Right cardiac atrium (tissue), 5 donors: ENCODE measurements at regions not wholly inside any gene's neighbourhood (a gene's known extent, or its start where the extent isn't known, plus 50 kb on each side); places are given as distances from the start of the nearest gene placed in this dataset.

ENCODE experiments used
- ATAC-seq, 2 donors: fragments of 200-7000 bp; cut with Tn5 transposase; one replicate each; pipeline versions ENCODE4 v1.8.0 to v1.9.1; 2020; ENCODE audit warnings: moderate library complexity in 2 of 2, mild to moderate bottlenecking in 1 of 2
- DNase-seq, 3 donors: peaks; one replicate each; pipeline ENCODE4 v3.0.0-alpha.2; 2020
- H3K27ac ChIP-seq: one replicate; pipeline ENCODE4 v1.5.1; 2013; ENCODE audit warnings: mild to moderate bottlenecking, low read length, control low read depth, moderate library complexity
- H3K27me3 ChIP-seq: one replicate; pipeline ENCODE4 v1.6.1; 2013; ENCODE audit not compliant: control insufficient read depth, insufficient read depth
- H3K4me1 ChIP-seq: one replicate; pipeline ENCODE4 v1.6.1; 2013; ENCODE audit warnings: low read length; ENCODE audit not compliant: control insufficient read depth, insufficient read depth
- H3K4me3 ChIP-seq: one replicate; pipeline ENCODE4 v1.5.1; 2013; ENCODE audit warnings: low read length, control low read depth
- H3K9me3 ChIP-seq: one replicate; pipeline ENCODE4 v1.6.1; 2013; ENCODE audit warnings: low read length; ENCODE audit not compliant: control insufficient read depth
- WGBS: extraction: QIAGEN DNeasy Blood & Tissue Kit; methylation state at CpG from one replicate; pipeline ENCODE4 v1.1.7; 2013; 5-methylcytosine and 5-hydroxymethylcytosine counted together
- intact Hi-C, 4 donors: fragments of 100-400 bp; cut with DNase I; formaldehyde crosslinking; loops; one replicate each; pipeline versions ENCODE4 v1.11.0 to v1.14.0; 2022 to 2023
- donor health status: healthy with polysubstance abuse.
- donor health status: DM: no; HTN: yes; CAD: no.
- donor health status: DM: no; HTN: no; CAD: no.
- donor health status: DM: no; HTN: yes; CAD: no; lungs with severe emphysema.
- donor health status: DM: yes; HTN: yes; CAD: no.

DNA sequence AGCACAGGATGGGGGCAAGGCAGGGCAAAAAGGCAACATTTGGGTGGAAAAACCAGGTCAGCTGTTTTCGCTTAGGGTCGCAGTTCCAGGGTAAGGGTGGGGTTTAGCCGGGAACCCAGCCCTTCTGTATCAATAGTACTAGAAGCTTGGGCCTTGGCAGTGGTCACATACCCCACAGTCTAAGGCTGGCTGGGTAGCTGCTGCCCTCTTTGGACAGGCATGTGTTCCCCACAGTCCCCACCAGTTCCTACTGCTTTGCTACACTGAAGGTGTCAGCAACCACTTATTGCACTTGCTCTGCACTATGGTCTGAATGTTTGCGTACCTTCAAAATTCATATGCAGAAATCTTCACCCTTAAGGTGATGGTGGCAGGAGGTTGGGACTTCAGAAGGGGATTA lies 349.8 kb downstream of the LTN1 start:
- no peaks in the 10 kb centered on the region for H3K9me3 ChIP-seq
- no peaks in the 10 kb centered on the region for H3K27me3 ChIP-seq
- H3K4me3 ChIP-seq = no peak overlapping the region
- WGBS = 96% methylated on average over 4 of the region's 4 CpGs
- no peak overlapping the region for H3K27ac ChIP-seq
- intact Hi-C loops = no loop called here
- peaks cover 2% of the 10 kb centered on the region for H3K4me1 ChIP-seq
- peak in 1 of 3 donors; percentile 25 for DNase-seq
- ATAC-seq = peak; percentile 48 to 60

DNA sequence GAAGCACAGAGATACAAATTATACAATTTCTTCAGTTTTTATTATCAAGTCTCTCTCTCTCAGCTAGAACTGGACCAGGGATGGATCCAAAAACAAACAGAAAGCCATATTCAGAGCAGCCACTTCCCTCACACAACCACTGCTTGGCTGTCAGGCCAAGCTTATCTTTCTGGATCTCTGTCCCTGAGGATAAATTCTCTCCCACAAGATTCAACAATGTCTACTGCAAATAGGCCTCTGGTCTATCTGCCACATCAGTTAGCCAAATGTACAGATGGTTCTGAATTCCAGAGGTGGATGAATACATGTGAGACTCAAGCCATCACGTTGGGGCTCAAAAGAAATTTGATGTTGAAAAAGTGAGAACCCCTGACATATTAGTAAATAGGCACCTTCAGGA lies 350.9 kb downstream of the LTN1 start:
- H3K4me1 ChIP-seq = peaks cover 2% of the 10 kb centered on the region
- intact Hi-C loops = no loop called here
- WGBS = 77% methylated on average over 1 of the region's 1 CpG
- no peak for ATAC-seq
- no peak overlapping the region for H3K27ac ChIP-seq
- no peak for DNase-seq
- H3K9me3 ChIP-seq = no peaks in the 10 kb centered on the region
- H3K4me3 ChIP-seq = no peak overlapping the region
- H3K27me3 ChIP-seq = no peaks in the 10 kb centered on the region

DNA sequence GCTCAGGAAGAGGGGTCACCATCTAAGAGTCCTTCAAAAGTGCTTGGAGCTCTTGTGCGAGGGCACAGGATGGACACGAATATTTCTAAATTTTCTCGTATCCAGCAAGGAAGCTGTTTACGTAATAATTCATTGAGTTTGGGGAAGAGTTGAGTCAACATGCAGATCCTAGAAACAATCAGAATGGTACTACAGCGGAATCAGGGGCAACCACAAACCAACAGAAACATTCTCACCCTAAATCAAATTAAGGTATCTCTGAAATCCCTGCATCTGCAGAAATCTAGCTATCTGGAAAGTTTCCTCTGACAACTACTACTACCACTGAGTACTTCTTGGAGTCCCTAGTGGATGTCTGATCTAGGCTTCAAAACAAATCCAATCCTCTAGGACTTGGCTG lies 352.4 kb downstream of the LTN1 start:
- H3K27ac ChIP-seq = no peak overlapping the region
- no peaks in the 10 kb centered on the region for H3K4me1 ChIP-seq
- H3K9me3 ChIP-seq = no peaks in the 10 kb centered on the region
- WGBS = 78% methylated on average over 5 of the region's 5 CpGs
- no peaks in the 10 kb centered on the region for H3K27me3 ChIP-seq
- intact Hi-C loops = no loop called here
- no peak overlapping the region for H3K4me3 ChIP-seq
- DNase-seq = no peak
- ATAC-seq = no peak

DNA sequence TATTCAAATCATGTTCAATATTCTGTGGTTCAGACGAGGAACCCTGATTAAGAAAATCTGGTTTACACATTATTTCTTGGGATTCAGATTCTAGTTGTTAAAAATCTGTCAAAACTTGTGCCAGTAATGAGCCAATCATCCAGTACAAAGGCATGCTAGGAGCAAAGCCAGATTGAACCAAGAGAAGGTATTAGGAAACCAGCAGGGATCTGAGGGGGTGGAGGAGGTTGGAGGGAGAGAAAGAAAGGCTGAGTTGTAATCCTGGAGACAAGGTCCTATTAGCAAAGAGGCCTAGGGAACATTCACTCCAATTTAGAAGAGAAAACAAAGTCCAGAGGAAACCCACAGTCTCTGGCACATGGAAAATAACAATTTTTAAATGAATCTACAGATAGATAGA lies 352.9 kb downstream of the LTN1 start:
- no peak overlapping the region for H3K4me3 ChIP-seq
- no peaks in the 10 kb centered on the region for H3K27me3 ChIP-seq
- DNase-seq (no peak), ATAC-seq (no peak)
- no peaks in the 10 kb centered on the region for H3K9me3 ChIP-seq
- intact Hi-C loops = loop anchor here in 1 of 4 donors (10.0 kb wide), 1 partner anchor 115 kb away; no protein-coding TSS in a partner anchor
- H3K27ac ChIP-seq = no peak overlapping the region
- H3K4me1 ChIP-seq = no peaks in the 10 kb centered on the region
- WGBS = 89% methylated on average over 1 of the region's 1 CpG

DNA sequence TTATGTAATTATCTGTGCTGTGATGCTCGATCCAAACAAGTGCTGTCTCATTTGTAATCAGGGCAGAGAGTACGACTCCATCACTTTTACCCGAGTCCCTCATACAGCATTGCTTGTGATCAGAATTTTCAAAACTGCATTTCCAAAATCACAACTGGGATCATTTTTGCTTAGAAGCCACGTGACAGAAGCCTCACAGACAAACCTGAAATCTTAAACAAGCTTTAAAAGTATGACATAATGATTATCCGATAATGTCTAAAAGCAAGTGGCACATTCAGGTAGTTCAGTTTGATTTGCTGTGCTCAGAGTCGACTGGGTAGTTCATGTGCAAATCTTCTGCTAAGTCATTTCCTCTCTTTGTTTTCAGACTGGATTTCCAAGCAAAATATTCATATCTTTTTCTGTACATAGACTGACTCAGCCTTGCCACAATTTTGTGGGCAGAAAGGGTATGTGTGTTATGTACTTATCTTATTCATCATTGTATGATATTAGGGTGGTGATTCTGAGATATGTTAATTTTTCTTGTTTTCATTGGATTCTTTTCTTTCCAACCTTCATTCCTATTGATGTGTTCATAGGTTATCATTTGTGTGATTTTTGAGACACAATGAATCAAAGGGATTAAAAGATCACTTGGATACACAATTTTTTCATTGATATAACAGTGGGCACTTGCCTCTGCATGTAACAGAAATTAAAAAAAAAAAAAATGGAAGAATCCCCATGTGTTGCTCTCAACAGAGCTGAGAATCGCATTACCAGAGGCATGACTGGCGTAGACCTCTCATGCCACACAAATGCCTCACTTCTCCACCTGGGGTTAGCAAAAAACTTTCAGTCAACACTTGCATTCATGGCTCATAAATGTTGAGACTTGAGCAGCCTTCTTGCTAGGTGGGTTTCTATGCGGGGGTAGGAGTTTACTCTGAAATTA lies 355.7 kb downstream of the LTN1 start:
- H3K27ac ChIP-seq = no peak overlapping the region
- peaks cover 7% of the 10 kb centered on the region for H3K4me1 ChIP-seq
- 71% methylated on average over 9 of the region's 9 CpGs for WGBS
- no peak overlapping the region for H3K4me3 ChIP-seq
- intact Hi-C loops = loop anchor here in 1 of 4 donors (10.0 kb wide), 1 partner anchor 112 kb away; no protein-coding TSS in a partner anchor
- no peaks in the 10 kb centered on the region for H3K9me3 ChIP-seq
- ATAC-seq (peak in 1 of 2 donors; percentile 22), DNase-seq (no peak)
- H3K27me3 ChIP-seq = no peaks in the 10 kb centered on the region

DNA sequence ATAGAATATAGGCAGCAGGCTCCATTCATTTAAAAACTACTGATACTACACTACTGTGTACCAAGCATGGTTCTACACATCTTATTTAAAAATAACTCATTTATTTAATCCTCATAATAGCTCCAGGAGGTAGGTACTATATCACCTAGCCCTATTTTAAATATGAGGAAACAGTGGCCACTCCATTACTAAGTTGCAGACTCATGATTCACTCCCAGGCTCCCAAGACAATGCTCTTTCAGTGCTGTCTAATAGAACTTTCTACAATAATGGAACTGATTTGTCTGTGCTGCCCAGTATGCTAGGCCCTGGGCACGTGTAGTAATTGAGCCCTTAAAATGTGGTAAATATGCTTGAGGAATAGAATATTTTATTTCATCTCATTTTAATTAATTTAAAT lies 357.1 kb downstream of the LTN1 start:
- whole genome bisulfite sequencing = 89% methylated on average over 1 of the region's 1 CpG
- no peak for DNase-seq
- intact Hi-C loops = loop anchor here in 1 of 4 donors (10.0 kb wide), 1 partner anchor 111 kb away; no protein-coding TSS in a partner anchor
- Histone ChIP-seq H3K4me3 (no peak overlapping the region), H3K27me3 (no peaks in the 10 kb centered on the region), H3K4me1 (peaks cover 7% of the 10 kb centered on the region), H3K9me3 (no peaks in the 10 kb centered on the region), H3K27ac (no peak overlapping the region)
- no peak for ATAC-seq

DNA sequence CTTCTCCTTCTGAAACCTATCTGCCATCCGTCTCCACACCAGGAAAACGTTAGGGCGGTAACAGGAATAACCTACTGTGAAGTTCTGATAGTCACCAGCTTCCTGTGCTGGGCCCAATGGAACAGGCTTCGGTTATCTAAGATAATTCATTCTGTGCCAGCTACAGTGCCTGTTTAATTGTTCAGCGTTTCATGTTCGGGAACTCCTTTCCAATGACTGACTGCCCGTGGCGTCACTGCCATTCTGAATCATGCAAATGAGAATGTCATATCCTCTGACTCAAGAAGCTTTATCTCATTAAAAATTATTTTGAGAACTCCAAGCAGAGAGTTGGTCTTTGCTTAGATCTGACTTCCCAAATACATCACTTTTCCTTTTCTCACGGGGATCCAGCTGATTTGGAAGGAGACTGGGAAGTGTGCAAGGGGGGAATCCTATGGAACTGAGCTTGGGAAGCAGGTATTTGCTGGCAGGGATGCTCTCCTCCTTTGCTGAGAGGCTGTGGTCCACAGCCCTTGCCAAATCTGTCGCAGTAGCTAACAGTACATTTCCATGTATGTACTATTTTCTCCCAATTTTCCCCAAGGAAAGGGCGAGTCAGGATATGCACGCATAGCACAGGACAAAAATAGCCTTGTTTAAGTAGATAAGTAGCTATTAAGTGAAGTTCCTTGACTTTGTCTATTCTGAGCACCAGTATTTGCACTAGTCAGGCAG lies 358.7 kb downstream of the LTN1 start:
- peak; percentile 81 to 94 for ATAC-seq
- Histone ChIP-seq H3K27me3 (no peaks in the 10 kb centered on the region), H3K4me3 (no peak overlapping the region), H3K9me3 (no peaks in the 10 kb centered on the region), H3K27ac (peak overlapping the region; percentile 95), H3K4me1 (peaks cover 7% of the 10 kb centered on the region)
- intact Hi-C loops = loop anchor here in 1 of 4 donors (10.0 kb wide), 1 partner anchor 109 kb away; no protein-coding TSS in a partner anchor
- peak; percentile 64 to 80 (median 78) for DNase-seq
- WGBS = 46% methylated on average over 12 of the region's 12 CpGs

DNA sequence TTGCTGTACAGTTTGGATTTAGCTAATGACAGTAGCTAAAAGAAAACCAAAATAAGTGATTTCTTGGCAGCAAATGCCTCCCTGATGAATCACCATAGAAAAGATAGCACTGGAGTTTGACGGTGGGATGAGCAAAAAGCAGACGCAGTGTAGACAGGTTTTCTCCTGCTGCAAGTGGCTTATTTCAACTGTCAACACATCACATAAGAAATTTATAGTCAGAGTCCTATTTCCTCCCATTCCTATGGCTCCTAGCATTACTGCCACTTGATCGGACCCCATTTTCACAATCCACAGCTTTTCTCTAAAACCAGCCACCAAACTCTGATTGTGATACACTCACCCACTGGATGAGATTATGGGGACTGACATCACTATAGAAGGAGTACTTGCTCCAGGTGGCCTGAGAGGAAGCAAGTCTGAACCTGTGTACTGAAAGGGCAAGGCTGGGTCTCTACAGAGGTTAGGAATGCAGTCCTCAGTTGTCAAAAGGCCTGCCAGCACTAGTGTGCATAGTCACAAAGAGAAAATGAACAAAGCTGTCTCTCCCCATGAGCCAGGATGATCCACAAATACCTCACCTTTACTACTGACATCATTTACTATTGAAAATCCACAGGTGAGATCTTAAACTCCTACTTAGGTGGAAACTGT lies 359.8 kb downstream of the LTN1 start:
- Histone ChIP-seq H3K27me3 (no peaks in the 10 kb centered on the region), H3K9me3 (no peaks in the 10 kb centered on the region), H3K4me3 (no peak overlapping the region), H3K4me1 (peaks cover 7% of the 10 kb centered on the region), H3K27ac (peak overlapping the region; percentile 60)
- 23% methylated on average over 3 of the region's 3 CpGs for WGBS
- no peak for DNase-seq
- ATAC-seq = peak in 1 of 2 donors; percentile 35
- intact Hi-C loops = loop anchor here in 1 of 4 donors (10.0 kb wide), 1 partner anchor 108 kb away; no protein-coding TSS in a partner anchor

DNA sequence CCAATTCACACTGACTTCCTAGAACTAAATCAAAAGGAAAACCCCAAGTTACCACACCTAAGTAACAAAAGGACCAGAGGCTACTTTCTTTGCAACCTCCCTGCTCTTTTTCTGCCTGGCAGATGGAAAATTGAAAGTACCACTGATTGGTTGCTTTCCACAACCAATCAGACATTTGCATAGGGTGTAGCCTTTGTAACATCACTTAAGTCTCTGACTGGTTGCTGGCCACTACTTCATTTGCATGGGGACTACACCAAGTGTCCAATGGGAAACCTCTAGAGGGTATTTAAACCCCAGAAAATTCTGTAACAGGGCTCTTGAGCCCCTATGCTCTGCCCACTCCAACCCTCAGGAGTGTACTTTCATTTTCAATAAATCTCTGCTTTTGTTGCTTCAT lies 365.0 kb downstream of the LTN1 start:
- Histone ChIP-seq H3K27me3 (no peaks in the 10 kb centered on the region), H3K4me3 (no peak overlapping the region), H3K27ac (no peak overlapping the region), H3K4me1 (no peaks in the 10 kb centered on the region), H3K9me3 (no peaks in the 10 kb centered on the region)
- DNase-seq = no peak
- no peak for ATAC-seq
- intact Hi-C loops = no loop called here

DNA sequence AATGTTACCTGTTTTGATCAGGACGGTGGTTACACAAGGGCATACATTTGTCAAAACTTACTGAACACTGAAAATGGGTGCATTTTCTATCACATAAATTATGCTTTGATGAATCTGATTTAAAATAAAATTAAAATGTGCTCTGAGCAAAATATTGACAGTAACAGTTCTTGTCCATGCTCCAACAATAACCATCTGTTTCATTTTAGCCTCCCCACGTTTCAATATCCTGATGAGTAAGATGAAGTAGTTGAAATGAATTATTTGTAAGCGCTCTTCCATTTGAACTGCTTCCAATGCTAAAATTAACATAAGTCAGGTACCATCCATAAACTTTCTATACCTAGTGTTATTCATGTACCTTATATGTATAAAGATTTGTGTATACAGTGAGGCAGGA lies 365.4 kb downstream of the LTN1 start:
- intact Hi-C loops = no loop called here
- Histone ChIP-seq H3K9me3 (no peaks in the 10 kb centered on the region), H3K27me3 (no peaks in the 10 kb centered on the region), H3K27ac (no peak overlapping the region), H3K4me3 (no peak overlapping the region), H3K4me1 (no peaks in the 10 kb centered on the region)
- DNase-seq (no peak), ATAC-seq (no peak)
- WGBS = 82% methylated on average over 3 of the region's 3 CpGs

DNA sequence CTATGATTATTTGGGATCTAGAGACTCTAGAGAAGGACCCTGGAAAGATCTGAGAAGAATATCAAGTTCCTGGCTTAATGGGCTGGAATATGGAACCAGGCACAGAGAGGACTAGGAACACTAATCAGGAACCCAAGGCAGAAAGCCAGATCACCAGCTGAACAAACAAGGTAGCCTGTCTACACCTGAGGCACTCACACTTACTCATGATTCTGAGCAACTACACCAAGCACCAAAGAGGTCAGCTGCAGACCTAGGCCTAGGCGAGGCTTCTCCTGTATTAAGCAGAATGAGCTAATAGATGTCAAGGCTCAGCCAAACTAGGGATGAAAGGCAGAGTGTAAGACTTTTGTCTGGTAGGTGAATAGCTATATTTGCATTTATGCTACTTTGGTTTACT lies 368.1 kb downstream of the LTN1 start:
- ATAC-seq (no peak), DNase-seq (no peak)
- intact Hi-C loops = no loop called here
- WGBS = 100% methylated on average over 1 of the region's 1 CpG
- Histone ChIP-seq H3K9me3 (no peaks in the 10 kb centered on the region), H3K4me1 (no peaks in the 10 kb centered on the region), H3K27ac (no peak overlapping the region), H3K27me3 (no peaks in the 10 kb centered on the region), H3K4me3 (no peak overlapping the region)
